Karpas-422 (cell line): ENCODE measurements at regions not wholly inside any gene's neighbourhood (a gene's known extent, or its start where the extent isn't known, plus 50 kb on each side); places are given as distances from the start of the nearest gene placed in this dataset.
"Not testable (repeated sequence)": the region's sequence is repeated elsewhere in the genome, so short reads cannot be mapped to it uniquely, and the experiment has no call there.

Source experiments
- DNase-seq: peaks from one replicate; pipeline ENCODE4 v3.0.0-alpha.2; 2015
- H2AFZ ChIP-seq: fragments of 200-600 bp; sonication (generic); 2 replicates; pipeline ENCODE4 v1.6.1; 2014; ENCODE audit warnings: antibody characterized with exemption, low read length, mixed read lengths
- H3K27ac ChIP-seq: fragments of 200-600 bp; sonication (generic); 2 replicates; pipeline ENCODE4 v1.5.1; 2014; ENCODE audit warnings: mild to moderate bottlenecking, low read length, moderate library complexity
- H3K27me3 ChIP-seq: fragments of 200-600 bp; sonication (generic); 2 replicates; pipeline ENCODE4 v1.6.1; 2014; ENCODE audit warnings: low read length, mixed read lengths
- H3K36me3 ChIP-seq: fragments of 200-600 bp; sonication (generic); 2 replicates; pipeline ENCODE4 v1.6.1; 2014; ENCODE audit warnings: low read length, mixed read lengths; ENCODE audit not compliant: insufficient read depth
- H3K4me1 ChIP-seq: fragments of 200-600 bp; sonication (generic); 2 replicates; pipeline ENCODE4 v1.6.1; 2014; ENCODE audit warnings: mild to moderate bottlenecking, low read length, mixed read lengths
- H3K4me2 ChIP-seq: fragments of 200-600 bp; sonication (generic); 2 replicates; pipeline ENCODE4 v1.6.1; 2014; ENCODE audit warnings: low read length, low read depth, mild to moderate bottlenecking; ENCODE audit not compliant: poor library complexity, severe bottlenecking
- H3K4me3 ChIP-seq: fragments of 200-600 bp; sonication (generic); 2 replicates; pipeline ENCODE4 v1.5.1; 2014; ENCODE audit warnings: mild to moderate bottlenecking, antibody characterized with exemption, low read length, mixed read lengths
- H3K79me2 ChIP-seq: fragments of 200-600 bp; sonication (generic); 2 replicates; pipeline ENCODE4 v1.6.1; 2014; ENCODE audit warnings: mild to moderate bottlenecking, low read length, mixed read lengths
- H3K9ac ChIP-seq: fragments of 200-600 bp; sonication (generic); 2 replicates; pipeline ENCODE4 v1.6.0; 2014; ENCODE audit warnings: low read length
- H3K9me2 ChIP-seq: fragments of 200-600 bp; sonication (generic), shearing (Covaris generic); replicated peaks from 2 replicates; pipeline ENCODE4 v1.6.0; 2014; ENCODE audit warnings: mild to moderate bottlenecking, low read length, moderate library complexity; ENCODE audit not compliant: insufficient read depth
- H3K9me3 ChIP-seq: fragments of 300-700, 200-600 bp; sonication (generic); 2 replicates; pipeline ENCODE4 v1.6.1; 2014; ENCODE audit warnings: low read length, mixed read lengths
- H4K20me1 ChIP-seq: fragments of 200-600 bp; sonication (generic); 2 replicates; pipeline ENCODE4 v1.6.1; 2014; ENCODE audit warnings: mild to moderate bottlenecking, antibody characterized with exemption, low read length, low read depth; ENCODE audit not compliant: insufficient read depth

- Histone ChIP-seq H3K27me3 (no peaks in the 10 kb centered on the region), H3K9me2 (no peaks in the 10 kb centered on the region), H3K4me2 (no peak overlapping the region), H3K9ac (no peak overlapping the region), H3K4me3 (no peak overlapping the region), H3K36me3 (no peaks in the 10 kb centered on the region), H3K79me2 (no peaks in the 10 kb centered on the region), H4K20me1 (no peaks in the 10 kb centered on the region), H3K4me1 (no peaks in the 10 kb centered on the region), H3K27ac (no peak overlapping the region), H2AFZ (no peak overlapping the region), H3K9me3 (no peaks in the 10 kb centered on the region)
- no peak for DNase-seq
These were observed 686.2 kb downstream of the METTL15 start for GRCh38 chr11:28794405-28794804.

GRCh38 chr11:28793282-28793738 lies 685.1 kb downstream of the METTL15 start:
- Histone ChIP-seq H2AFZ (no peak overlapping the region), H3K27ac (no peak overlapping the region), H3K9me2 (no peaks in the 10 kb centered on the region), H3K36me3 (no peaks in the 10 kb centered on the region), H3K79me2 (no peaks in the 10 kb centered on the region), H4K20me1 (no peaks in the 10 kb centered on the region), H3K27me3 (no peaks in the 10 kb centered on the region), H3K9ac (no peak overlapping the region), H3K4me1 (no peaks in the 10 kb centered on the region), H3K4me2 (no peak overlapping the region), H3K9me3 (no peaks in the 10 kb centered on the region), H3K4me3 (no peak overlapping the region)
- no peak for DNase-seq

- no peak overlapping the region for H2AFZ ChIP-seq
- no peak overlapping the region for H3K4me2 ChIP-seq
These were observed 684.7 kb downstream of the METTL15 start for GRCh38 chr11:28792856-28793255.

GRCh38 chr11:28787897-28788296 lies 679.7 kb downstream of the METTL15 start:
- not testable (repeated sequence) for H3K79me2 ChIP-seq, H3K9ac ChIP-seq, H3K27me3 ChIP-seq, H3K9me3 ChIP-seq, H3K9me2 ChIP-seq, H3K4me1 ChIP-seq, H4K20me1 ChIP-seq, H3K4me2 ChIP-seq, H3K27ac ChIP-seq, H3K4me3 ChIP-seq, DNase-seq, H3K36me3 ChIP-seq, H2AFZ ChIP-seq

More at GRCh38 chr11:28792856-28793255, 684.7 kb downstream of the METTL15 start:
- no peak for DNase-seq
- no peak overlapping the region for H3K27ac ChIP-seq
- H3K9me3 ChIP-seq: no peaks in the 10 kb centered on the region
- H3K27me3 ChIP-seq: no peaks in the 10 kb centered on the region
- no peaks in the 10 kb centered on the region for H3K79me2 ChIP-seq
- H4K20me1 ChIP-seq: no peaks in the 10 kb centered on the region
- H3K4me1 ChIP-seq: no peaks in the 10 kb centered on the region
- no peaks in the 10 kb centered on the region for H3K9me2 ChIP-seq
- H3K36me3 ChIP-seq: no peaks in the 10 kb centered on the region
- H3K9ac ChIP-seq: no peak overlapping the region
- no peak overlapping the region for H3K4me3 ChIP-seq

- H4K20me1 ChIP-seq: no peaks in the 10 kb centered on the region
- no peaks in the 10 kb centered on the region; the same call in 1 of the 2 replicates for H3K9me2 ChIP-seq
- peaks cover 5% of the 10 kb centered on the region; the same call in 1 of the 2 replicates for H3K9me3 ChIP-seq
- no peaks in the 10 kb centered on the region for H3K4me1 ChIP-seq
- no peaks in the 10 kb centered on the region for H3K79me2 ChIP-seq
- H3K36me3 ChIP-seq: no peaks in the 10 kb centered on the region
- DNase-seq: no peak
- H3K4me2 ChIP-seq: no peak overlapping the region
- no peak overlapping the region for H3K9ac ChIP-seq
- no peak overlapping the region for H3K4me3 ChIP-seq
- H3K27ac ChIP-seq: no peak overlapping the region
- no peaks in the 10 kb centered on the region for H3K27me3 ChIP-seq
- H2AFZ ChIP-seq: no peak overlapping the region
These were observed 668.9 kb downstream of the METTL15 start for GRCh38 chr11:28777126-28777525.

GRCh38 chr11:28773606-28774005 lies 665.4 kb downstream of the METTL15 start:
- Histone ChIP-seq H3K9ac (no peak overlapping the region), H2AFZ (no peak overlapping the region), H3K9me2 (no peaks in the 10 kb centered on the region; the same call in 1 of the 2 replicates), H3K36me3 (no peaks in the 10 kb centered on the region), H3K27ac (no peak overlapping the region), H4K20me1 (no peaks in the 10 kb centered on the region), H3K4me2 (no peak overlapping the region), H3K4me3 (no peak overlapping the region), H3K79me2 (no peaks in the 10 kb centered on the region), H3K27me3 (no peaks in the 10 kb centered on the region), H3K4me1 (no peaks in the 10 kb centered on the region), H3K9me3 (peaks cover 5% of the 10 kb centered on the region; the same call in 1 of the 2 replicates)
- no peak for DNase-seq

GRCh38 chr11:28770806-28771205 lies 662.6 kb downstream of the METTL15 start:
- Histone ChIP-seq H3K27ac (no peak overlapping the region), H3K4me2 (no peak overlapping the region), H3K9ac (no peak overlapping the region), H3K4me1 (no peaks in the 10 kb centered on the region), H3K27me3 (no peaks in the 10 kb centered on the region), H3K36me3 (no peaks in the 10 kb centered on the region), H3K9me3 (peaks cover 5% of the 10 kb centered on the region; the same call in 1 of the 2 replicates), H3K79me2 (no peaks in the 10 kb centered on the region), H3K9me2 (no peaks in the 10 kb centered on the region; the same call in 1 of the 2 replicates), H4K20me1 (no peaks in the 10 kb centered on the region), H3K4me3 (no peak overlapping the region), H2AFZ (no peak overlapping the region)
- DNase-seq: no peak

- Histone ChIP-seq H3K4me3 (no peak overlapping the region), H4K20me1 (no peaks in the 10 kb centered on the region), H3K4me1 (no peaks in the 10 kb centered on the region), H3K27ac (no peak overlapping the region), H3K27me3 (no peaks in the 10 kb centered on the region), H3K9me2 (no peaks in the 10 kb centered on the region), H3K79me2 (no peaks in the 10 kb centered on the region), H3K9ac (no peak overlapping the region), H3K4me2 (no peak overlapping the region), H2AFZ (no peak overlapping the region), H3K9me3 (peaks cover 4% of the 10 kb centered on the region; the same call in 1 of the 2 replicates), H3K36me3 (no peaks in the 10 kb centered on the region)
- no peak for DNase-seq
These were observed 659.4 kb downstream of the METTL15 start for GRCh38 chr11:28767574-28767973.

GRCh38 chr11:28763876-28764275 lies 655.7 kb downstream of the METTL15 start:
- H3K9me2 ChIP-seq: no peaks in the 10 kb centered on the region
- no peak overlapping the region for H3K4me3 ChIP-seq
- no peak for DNase-seq
- H2AFZ ChIP-seq: no peak overlapping the region
- H3K4me1 ChIP-seq: no peaks in the 10 kb centered on the region
- no peaks in the 10 kb centered on the region for H4K20me1 ChIP-seq
- no peaks in the 10 kb centered on the region for H3K27me3 ChIP-seq
- H3K4me2 ChIP-seq: no peak overlapping the region
- no peak overlapping the region for H3K27ac ChIP-seq
- H3K79me2 ChIP-seq: no peaks in the 10 kb centered on the region
- H3K36me3 ChIP-seq: no peaks in the 10 kb centered on the region
- no peaks in the 10 kb centered on the region for H3K9me3 ChIP-seq
- H3K9ac ChIP-seq: no peak overlapping the region
